OCI-LY7 (cell line): ENCODE measurements at regions not wholly inside any gene's neighbourhood (a gene's known extent, or its start where the extent isn't known, plus 50 kb on each side); places are given as distances from the start of the nearest gene placed in this dataset.

ENCODE experiments used
- EZH2phosphoT487 ChIP-seq: fragments of 200-600 bp; sonication (generic); IDR thresholded peaks from 2 replicates; pipeline ENCODE4 v1.6.1; 2018; ENCODE audit warnings: low read depth, borderline replicate concordance, mild to moderate bottlenecking, mixed run types, antibody characterized with exemption, low read length, moderate library complexity, mixed read lengths
- TF ChIP-seq, protein P1 (sequence below): fragments of 200-600 bp; sonication (generic); conservative IDR thresholded peaks from 2 replicates; pipeline ENCODE4 v1.5.1; 2014; ENCODE audit warnings: mild to moderate bottlenecking, antibody characterized with exemption, low read length, moderate library complexity, mixed read lengths

DNA sequence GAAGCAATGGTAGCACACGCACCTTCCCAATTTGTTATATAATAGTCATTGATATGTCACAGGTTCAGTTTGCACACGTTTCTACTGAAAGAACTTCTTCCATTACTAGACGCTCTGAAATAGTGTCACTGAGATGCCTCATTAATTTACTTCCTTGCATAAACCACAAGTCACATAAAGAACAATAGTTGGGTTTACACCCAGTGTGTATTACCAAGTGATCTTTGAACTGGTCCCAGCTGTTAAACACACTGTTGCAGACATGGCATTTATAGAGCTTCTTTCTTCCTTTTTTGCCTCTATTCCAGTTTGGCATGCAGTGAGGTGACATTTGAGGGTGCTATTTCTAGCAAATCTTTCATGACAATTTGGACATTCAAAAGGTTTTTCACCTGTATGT lies 245.3 kb downstream of the EPM2A start:
- TF ChIP-seq, protein P1, sequence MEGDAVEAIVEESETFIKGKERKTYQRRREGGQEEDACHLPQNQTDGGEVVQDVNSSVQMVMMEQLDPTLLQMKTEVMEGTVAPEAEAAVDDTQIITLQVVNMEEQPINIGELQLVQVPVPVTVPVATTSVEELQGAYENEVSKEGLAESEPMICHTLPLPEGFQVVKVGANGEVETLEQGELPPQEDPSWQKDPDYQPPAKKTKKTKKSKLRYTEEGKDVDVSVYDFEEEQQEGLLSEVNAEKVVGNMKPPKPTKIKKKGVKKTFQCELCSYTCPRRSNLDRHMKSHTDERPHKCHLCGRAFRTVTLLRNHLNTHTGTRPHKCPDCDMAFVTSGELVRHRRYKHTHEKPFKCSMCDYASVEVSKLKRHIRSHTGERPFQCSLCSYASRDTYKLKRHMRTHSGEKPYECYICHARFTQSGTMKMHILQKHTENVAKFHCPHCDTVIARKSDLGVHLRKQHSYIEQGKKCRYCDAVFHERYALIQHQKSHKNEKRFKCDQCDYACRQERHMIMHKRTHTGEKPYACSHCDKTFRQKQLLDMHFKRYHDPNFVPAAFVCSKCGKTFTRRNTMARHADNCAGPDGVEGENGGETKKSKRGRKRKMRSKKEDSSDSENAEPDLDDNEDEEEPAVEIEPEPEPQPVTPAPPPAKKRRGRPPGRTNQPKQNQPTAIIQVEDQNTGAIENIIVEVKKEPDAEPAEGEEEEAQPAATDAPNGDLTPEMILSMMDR, result no peak
- no peak for TF ChIP-seq EZH2phosphoT487
